ENCODE measurements at regions not wholly inside any gene's neighbourhood (a gene's known extent, or its start where the extent isn't known, plus 50 kb on each side); places are given as distances from the start of the nearest gene placed in this dataset.
"Not testable (repeated sequence)": the region's sequence is repeated elsewhere in the genome, so short reads cannot be mapped to it uniquely, and the experiment has no call there.

DNA sequence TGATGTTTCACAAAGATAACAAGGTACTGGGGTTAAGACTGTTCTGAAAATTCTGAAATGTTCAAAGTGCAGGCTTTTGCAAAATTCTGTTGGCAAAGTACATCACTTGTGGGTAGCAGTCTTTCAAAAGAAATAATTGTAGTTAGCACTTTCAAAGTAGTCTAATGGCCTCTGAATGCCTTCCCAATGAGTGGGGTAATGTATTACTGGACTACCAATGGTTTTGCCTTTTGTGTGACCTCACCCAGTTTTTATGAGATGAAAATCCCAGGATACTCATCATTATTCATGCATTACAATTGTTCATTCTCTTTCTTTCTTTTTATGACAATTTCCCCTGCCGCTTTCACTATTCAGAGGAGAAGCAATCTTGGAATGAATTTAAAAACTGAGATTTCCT is 686.1 kb downstream of the GLUD2 start:
- Histone ChIP-seq H3K4me2 (ENCODE audit: insufficient read depth, low read length) (no peak overlapping the region), H3K4me1 (ENCODE audit: insufficient read depth, low read length) (no peaks in the 10 kb centered on the region), H3K36me3 (ENCODE audit: insufficient read depth, low read length) (no peaks in the 10 kb centered on the region), H3K9me3 (ENCODE audit: low read depth, low read length) (no peaks in the 10 kb centered on the region), H4K20me1 (ENCODE audit: insufficient read depth, low read length) (no peaks in the 10 kb centered on the region), H2AFZ (ENCODE audit: low read length) (no peak overlapping the region), H3K27me3 (ENCODE audit: insufficient read depth, low read length) (no peaks in the 10 kb centered on the region), H3K27ac (ENCODE audit: low read depth, low read length) (no peak overlapping the region), H3K4me3 (ENCODE audit: insufficient read depth, low read length) (no peak overlapping the region), H3K79me2 (ENCODE audit: insufficient read depth, low read length) (no peaks in the 10 kb centered on the region)
- DNase-seq (ENCODE audit: insufficient read length, low spot score, missing footprints) = no peak
- TF ChIP-seq, protein P1, sequence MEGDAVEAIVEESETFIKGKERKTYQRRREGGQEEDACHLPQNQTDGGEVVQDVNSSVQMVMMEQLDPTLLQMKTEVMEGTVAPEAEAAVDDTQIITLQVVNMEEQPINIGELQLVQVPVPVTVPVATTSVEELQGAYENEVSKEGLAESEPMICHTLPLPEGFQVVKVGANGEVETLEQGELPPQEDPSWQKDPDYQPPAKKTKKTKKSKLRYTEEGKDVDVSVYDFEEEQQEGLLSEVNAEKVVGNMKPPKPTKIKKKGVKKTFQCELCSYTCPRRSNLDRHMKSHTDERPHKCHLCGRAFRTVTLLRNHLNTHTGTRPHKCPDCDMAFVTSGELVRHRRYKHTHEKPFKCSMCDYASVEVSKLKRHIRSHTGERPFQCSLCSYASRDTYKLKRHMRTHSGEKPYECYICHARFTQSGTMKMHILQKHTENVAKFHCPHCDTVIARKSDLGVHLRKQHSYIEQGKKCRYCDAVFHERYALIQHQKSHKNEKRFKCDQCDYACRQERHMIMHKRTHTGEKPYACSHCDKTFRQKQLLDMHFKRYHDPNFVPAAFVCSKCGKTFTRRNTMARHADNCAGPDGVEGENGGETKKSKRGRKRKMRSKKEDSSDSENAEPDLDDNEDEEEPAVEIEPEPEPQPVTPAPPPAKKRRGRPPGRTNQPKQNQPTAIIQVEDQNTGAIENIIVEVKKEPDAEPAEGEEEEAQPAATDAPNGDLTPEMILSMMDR (IDR thresholded peaks at IDR 0.05; ENCODE audit: extremely low read depth, low read depth, low read length) = no peak

DNA sequence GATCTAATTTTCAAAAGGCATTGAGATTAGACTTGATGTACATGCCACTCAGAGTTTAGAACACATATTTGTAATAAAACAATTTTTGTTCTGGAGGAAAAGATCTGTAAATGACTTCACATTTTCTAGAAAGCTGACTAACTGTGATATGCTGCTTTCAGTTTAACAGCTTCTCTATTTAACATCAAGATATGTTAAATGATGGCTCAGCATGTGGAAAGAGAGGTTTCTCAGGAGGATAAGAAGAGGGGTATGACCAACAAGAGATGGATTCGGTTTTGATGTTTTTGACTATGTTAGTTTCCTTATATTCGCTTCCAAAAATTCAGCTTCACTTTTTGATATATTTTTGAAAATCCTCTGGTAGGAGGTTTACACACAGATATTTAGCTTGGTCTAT is 698.7 kb downstream of the GLUD2 start:
- H3K79me2 ChIP-seq (ENCODE audit: insufficient read depth, low read length) = no peaks in the 10 kb centered on the region
- TF ChIP-seq, protein P1 (IDR thresholded peaks at IDR 0.05; ENCODE audit: extremely low read depth, low read depth, low read length) = no peak
- H3K4me3 ChIP-seq (ENCODE audit: insufficient read depth, low read length) = no peak overlapping the region
- H3K36me3 ChIP-seq (ENCODE audit: insufficient read depth, low read length) = no peaks in the 10 kb centered on the region
- no peak overlapping the region for H2AFZ ChIP-seq (ENCODE audit: low read length)
- H4K20me1 ChIP-seq (ENCODE audit: insufficient read depth, low read length) = no peaks in the 10 kb centered on the region
- H3K27me3 ChIP-seq (ENCODE audit: insufficient read depth, low read length) = no peaks in the 10 kb centered on the region
- no peaks in the 10 kb centered on the region for H3K4me1 ChIP-seq (ENCODE audit: insufficient read depth, low read length)
- H3K9me3 ChIP-seq (ENCODE audit: low read depth, low read length) = peaks cover 2% of the 10 kb centered on the region
- no peak overlapping the region for H3K4me2 ChIP-seq (ENCODE audit: insufficient read depth, low read length)
- H3K27ac ChIP-seq (ENCODE audit: low read depth, low read length) = no peak overlapping the region
- DNase-seq (ENCODE audit: insufficient read length, low spot score, missing footprints) = no peak

DNA sequence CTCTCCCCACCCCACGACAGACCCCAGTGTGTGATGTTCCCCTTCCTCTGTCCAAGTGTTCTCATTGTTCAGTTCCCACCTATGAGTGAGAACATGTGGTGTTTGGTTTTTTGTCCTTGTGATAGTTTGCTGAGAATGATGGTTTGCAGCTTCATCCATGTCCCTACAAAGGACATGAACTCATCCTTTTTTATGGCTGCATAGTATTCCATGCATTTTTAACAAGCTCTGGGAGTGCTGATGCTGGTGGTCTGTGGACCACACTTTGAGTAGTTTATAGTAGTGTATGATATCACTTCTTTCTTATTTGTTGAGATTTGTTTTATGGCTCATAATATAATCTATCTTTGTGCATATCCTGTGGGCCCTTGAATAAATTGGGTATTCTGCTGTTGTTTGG is 706.2 kb downstream of the GLUD2 start:
- not testable (repeated sequence) for DNase-seq (ENCODE audit: insufficient read length, low spot score, missing footprints); H3K9me3 ChIP-seq (ENCODE audit: low read depth, low read length); H3K36me3 ChIP-seq (ENCODE audit: insufficient read depth, low read length); H4K20me1 ChIP-seq (ENCODE audit: insufficient read depth, low read length); H3K4me3 ChIP-seq (ENCODE audit: insufficient read depth, low read length); H3K4me1 ChIP-seq (ENCODE audit: insufficient read depth, low read length); H3K4me2 ChIP-seq (ENCODE audit: insufficient read depth, low read length); H3K79me2 ChIP-seq (ENCODE audit: insufficient read depth, low read length); H2AFZ ChIP-seq (ENCODE audit: low read length); H3K27me3 ChIP-seq (ENCODE audit: insufficient read depth, low read length); H3K27ac ChIP-seq (ENCODE audit: low read depth, low read length)

DNA sequence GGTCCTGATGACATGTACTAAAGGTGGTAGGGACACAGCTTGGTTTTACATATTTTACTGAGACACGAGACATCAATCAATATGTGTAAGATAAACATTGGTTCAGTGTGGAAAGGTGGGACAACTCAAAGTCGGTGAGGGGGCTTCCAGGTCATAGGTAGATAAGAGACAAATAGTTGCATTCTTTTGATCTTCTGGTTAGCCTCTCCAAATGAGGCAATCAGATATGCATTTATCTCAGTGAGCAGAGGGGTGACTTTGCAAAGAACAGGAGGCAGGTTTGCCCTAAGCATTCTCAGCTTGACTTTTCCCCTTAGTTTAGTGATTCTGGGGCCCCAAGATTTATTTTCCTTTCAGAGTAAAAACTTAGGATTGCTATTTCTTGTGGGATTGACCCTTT is 706.9 kb downstream of the GLUD2 start:
- Histone ChIP-seq H3K4me1 (ENCODE audit: insufficient read depth, low read length) (no peaks in the 10 kb centered on the region), H4K20me1 (ENCODE audit: insufficient read depth, low read length) (no peaks in the 10 kb centered on the region), H3K4me3 (ENCODE audit: insufficient read depth, low read length) (no peak overlapping the region), H3K4me2 (ENCODE audit: insufficient read depth, low read length) (no peak overlapping the region), H2AFZ (ENCODE audit: low read length) (no peak overlapping the region), H3K27me3 (ENCODE audit: insufficient read depth, low read length) (no peaks in the 10 kb centered on the region), H3K9me3 (ENCODE audit: low read depth, low read length) (peaks cover 2% of the 10 kb centered on the region), H3K36me3 (ENCODE audit: insufficient read depth, low read length) (no peaks in the 10 kb centered on the region), H3K27ac (ENCODE audit: low read depth, low read length) (no peak overlapping the region), H3K79me2 (ENCODE audit: insufficient read depth, low read length) (no peaks in the 10 kb centered on the region)
- no peak for DNase-seq (ENCODE audit: insufficient read length, low spot score, missing footprints)
- TF ChIP-seq, protein P1 (IDR thresholded peaks at IDR 0.05; ENCODE audit: extremely low read depth, low read depth, low read length) = no peak

DNA sequence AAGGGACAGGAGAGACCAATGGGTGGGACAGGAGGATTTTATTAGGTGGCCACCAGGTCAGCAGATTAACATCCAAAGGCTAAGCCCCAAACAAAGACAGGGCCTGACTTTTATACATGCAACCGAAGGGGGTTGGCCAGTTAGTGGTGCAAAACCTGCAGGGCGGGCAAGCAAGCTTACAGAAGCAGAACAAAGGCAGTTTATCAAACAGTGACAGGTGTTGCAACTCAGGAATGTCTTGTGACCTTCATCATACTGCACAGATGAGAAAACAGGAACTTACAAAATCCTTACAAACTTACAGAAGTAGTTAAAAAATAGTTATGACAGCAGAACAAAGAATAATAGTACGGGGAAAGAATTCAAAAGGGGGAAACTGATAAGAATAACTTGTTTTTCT is 708.1 kb downstream of the GLUD2 start:
- TF ChIP-seq, protein P1 (IDR thresholded peaks at IDR 0.05; ENCODE audit: extremely low read depth, low read depth, low read length) = no peak
- no peak overlapping the region for H3K4me3 ChIP-seq (ENCODE audit: insufficient read depth, low read length)
- no peaks in the 10 kb centered on the region for H3K79me2 ChIP-seq (ENCODE audit: insufficient read depth, low read length)
- no peak overlapping the region for H3K4me2 ChIP-seq (ENCODE audit: insufficient read depth, low read length)
- no peaks in the 10 kb centered on the region for H3K27me3 ChIP-seq (ENCODE audit: insufficient read depth, low read length)
- H3K9me3 ChIP-seq (ENCODE audit: low read depth, low read length) = peaks cover 2% of the 10 kb centered on the region
- H2AFZ ChIP-seq (ENCODE audit: low read length) = no peak overlapping the region
- no peak overlapping the region for H3K27ac ChIP-seq (ENCODE audit: low read depth, low read length)
- no peaks in the 10 kb centered on the region for H3K4me1 ChIP-seq (ENCODE audit: insufficient read depth, low read length)
- H3K36me3 ChIP-seq (ENCODE audit: insufficient read depth, low read length) = no peaks in the 10 kb centered on the region
- DNase-seq (ENCODE audit: insufficient read length, low spot score, missing footprints) = no peak
- no peaks in the 10 kb centered on the region for H4K20me1 ChIP-seq (ENCODE audit: insufficient read depth, low read length)

Data from osteoblast (primary cell).